A673 (cell line): ENCODE measurements at regions not wholly inside any gene's neighbourhood (a gene's known extent, or its start where the extent isn't known, plus 50 kb on each side); places are given as distances from the start of the nearest gene placed in this dataset.

Experiments
- BruUV-seq: library from RNA; stranded (reverse); fragments of 400-500 nt; replicated peaks from 2 replicates; lab custom pipeline; 2021; lab: Mats Ljungman, UMichigan
- CTCF ChIA-PET: fragments of 300-600 bp; sonication (Branson Sonifier 250); formaldehyde crosslinking; loops from one replicate; lab custom pipeline; 2022; ENCODE audit warnings: antibody characterized with exemption; lab: Charles Lee
- POLR2A ChIA-PET: fragments of 300-600 bp; sonication (Branson Sonifier 250); formaldehyde crosslinking; loops from one replicate; lab custom pipeline; 2022; ENCODE audit warnings: antibody characterized with exemption; ENCODE audit not compliant: low non-redundant PET; lab: Charles Lee
- DNase-seq: peaks from one replicate; pipeline ENCODE4 v3.0.0-alpha.2; 2015; ENCODE audit warnings: low spot score
- H3K27ac ChIP-seq: fragments of 200-600 bp; sonication (generic); 2 replicates; pipeline ENCODE4 v1.5.1; 2016; ENCODE audit warnings: mixed run types, low read depth, mild to moderate bottlenecking, mixed read lengths, antibody characterized with exemption, low read length; ENCODE audit not compliant: poor library complexity, severe bottlenecking
- H3K27me3 ChIP-seq: fragments of 200-600 bp; sonication (generic); replicated peaks from 2 replicates; pipeline ENCODE4 v1.6.1; 2017; ENCODE audit warnings: mixed run types, low read depth, mild to moderate bottlenecking, mixed read lengths, antibody characterized with exemption, low read length; ENCODE audit not compliant: insufficient read depth, poor library complexity
- H3K36me3 ChIP-seq: fragments of 200-600 bp; sonication (generic); 2 replicates; pipeline ENCODE4 v1.6.1; 2016; ENCODE audit warnings: mixed run types, mild to moderate bottlenecking, mixed read lengths, antibody characterized with exemption, low read length; ENCODE audit not compliant: insufficient read depth, poor library complexity, severe bottlenecking
- H3K4me1 ChIP-seq: fragments of 200-600 bp; sonication (generic); 2 replicates; pipeline ENCODE4 v1.6.1; 2017; ENCODE audit warnings: mixed run types, mild to moderate bottlenecking, mixed read lengths, antibody characterized with exemption, low read length; ENCODE audit not compliant: insufficient read depth, poor library complexity, severe bottlenecking
- H3K4me3 ChIP-seq: fragments of 200-600 bp; sonication (generic); 2 replicates; pipeline ENCODE4 v1.5.1; 2016; ENCODE audit warnings: low read depth, mixed run types, mild to moderate bottlenecking, mixed read lengths, low read length; ENCODE audit not compliant: poor library complexity, severe bottlenecking
- H3K9me3 ChIP-seq: fragments of 200-600 bp; sonication (generic); 2 replicates; pipeline ENCODE4 v1.6.1; 2016; ENCODE audit warnings: mixed run types, low read depth, mild to moderate bottlenecking, mixed read lengths, antibody characterized with exemption, low read length; ENCODE audit not compliant: poor library complexity, severe bottlenecking
- EZH2 ChIP-seq: fragments of 200-600 bp; sonication (generic); IDR thresholded peaks from 2 replicates; pipeline ENCODE4 v1.6.1; 2017; ENCODE audit warnings: borderline replicate concordance, low read depth, mild to moderate bottlenecking, mixed read lengths, antibody characterized with exemption, low read length; ENCODE audit not compliant: poor library complexity, severe bottlenecking
- intact Hi-C: fragments of 100-400 bp; cut with micrococcal nuclease; formaldehyde crosslinking; loops from one replicate; pipeline ENCODE4 v1.10.0; 2022; ENCODE audit not compliant: unreplicated experiment
- TF ChIP-seq, protein P1 (sequence below): fragments of 300-800, 200-600 bp; sonication (generic); conservative IDR thresholded peaks from 2 replicates; pipeline ENCODE4 v1.5.1; 2017; ENCODE audit warnings: low read depth, mild to moderate bottlenecking, antibody characterized with exemption, low read length, moderate library complexity, mixed read lengths

DNA sequence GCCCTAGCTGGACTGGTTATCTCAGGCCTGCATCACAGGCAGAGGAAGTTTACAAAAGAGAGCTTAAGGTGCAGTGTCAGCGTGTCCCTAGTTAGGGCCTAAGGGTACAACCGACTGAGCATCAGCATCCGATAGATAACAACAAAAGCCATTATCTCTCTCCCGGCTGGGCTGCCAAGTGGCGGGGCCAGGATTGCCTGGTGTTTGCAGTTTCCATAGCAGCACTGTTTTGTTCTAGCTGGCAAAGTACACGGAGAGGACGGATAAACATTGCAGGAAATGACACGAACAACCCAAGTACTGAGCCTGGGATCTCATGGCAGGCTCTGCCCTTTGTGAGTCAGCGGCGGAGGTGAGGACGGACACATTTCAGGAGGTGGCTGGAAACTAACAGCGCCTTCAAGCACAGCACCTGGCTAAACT lies 104.7 kb upstream of the NOCT start:
- no TSS peak for BruUV-seq
- Histone ChIP-seq H3K4me1 (no peaks in the 10 kb centered on the region), H3K9me3 (no peaks in the 10 kb centered on the region), H3K27me3 (no peaks in the 10 kb centered on the region), H3K4me3 (no peak overlapping the region), H3K27ac (no peak overlapping the region), H3K36me3 (no peaks in the 10 kb centered on the region)
- no peak for TF ChIP-seq EZH2
- TF ChIP-seq, protein P1, sequence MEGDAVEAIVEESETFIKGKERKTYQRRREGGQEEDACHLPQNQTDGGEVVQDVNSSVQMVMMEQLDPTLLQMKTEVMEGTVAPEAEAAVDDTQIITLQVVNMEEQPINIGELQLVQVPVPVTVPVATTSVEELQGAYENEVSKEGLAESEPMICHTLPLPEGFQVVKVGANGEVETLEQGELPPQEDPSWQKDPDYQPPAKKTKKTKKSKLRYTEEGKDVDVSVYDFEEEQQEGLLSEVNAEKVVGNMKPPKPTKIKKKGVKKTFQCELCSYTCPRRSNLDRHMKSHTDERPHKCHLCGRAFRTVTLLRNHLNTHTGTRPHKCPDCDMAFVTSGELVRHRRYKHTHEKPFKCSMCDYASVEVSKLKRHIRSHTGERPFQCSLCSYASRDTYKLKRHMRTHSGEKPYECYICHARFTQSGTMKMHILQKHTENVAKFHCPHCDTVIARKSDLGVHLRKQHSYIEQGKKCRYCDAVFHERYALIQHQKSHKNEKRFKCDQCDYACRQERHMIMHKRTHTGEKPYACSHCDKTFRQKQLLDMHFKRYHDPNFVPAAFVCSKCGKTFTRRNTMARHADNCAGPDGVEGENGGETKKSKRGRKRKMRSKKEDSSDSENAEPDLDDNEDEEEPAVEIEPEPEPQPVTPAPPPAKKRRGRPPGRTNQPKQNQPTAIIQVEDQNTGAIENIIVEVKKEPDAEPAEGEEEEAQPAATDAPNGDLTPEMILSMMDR, result no peak
- CTCF ChIA-PET, result no interaction called here
- DNase-seq, result no peak
- POLR2A ChIA-PET, result no interaction called here
- intact Hi-C loops, result no loop called here

DNA sequence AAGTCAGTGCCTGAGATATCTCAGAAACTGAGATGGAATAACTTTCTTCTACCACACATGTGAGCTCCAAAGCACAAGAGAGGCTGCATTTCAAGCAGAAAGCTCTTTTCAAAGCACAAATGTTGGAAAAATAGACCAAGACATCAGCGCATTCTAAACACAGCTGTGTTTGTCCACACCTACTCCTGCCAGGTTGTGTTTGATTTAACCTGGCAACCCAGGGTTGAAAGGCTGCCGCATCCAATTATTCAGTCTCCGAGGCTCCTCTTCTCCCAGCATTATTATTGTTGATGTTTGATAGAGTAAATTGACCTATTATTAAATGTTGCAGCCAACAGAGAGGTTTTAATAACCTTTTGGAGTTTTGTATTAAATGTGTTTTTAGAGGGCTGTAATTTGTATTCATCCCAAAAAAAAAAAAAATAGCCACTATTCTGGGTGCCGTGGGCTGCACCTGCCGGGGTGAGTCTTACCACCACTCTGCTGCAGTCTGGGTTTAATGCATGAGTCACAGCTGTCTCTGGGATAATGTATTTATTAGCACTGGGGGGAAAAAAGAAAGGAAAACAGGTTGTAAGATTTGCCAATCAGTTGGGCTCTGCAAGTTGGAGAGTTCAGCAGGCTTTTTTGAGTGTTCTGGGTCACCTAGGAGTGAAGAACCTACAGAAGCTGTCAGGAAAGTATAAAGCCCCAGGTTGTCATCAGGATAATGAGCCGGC lies 105.2 kb upstream of the NOCT start:
- ChIA-PET CTCF (no interaction called here), POLR2A (no interaction called here)
- BruUV-seq, result no TSS peak
- no peak for TF ChIP-seq EZH2
- TF ChIP-seq, protein P1, result no peak
- Histone ChIP-seq H3K36me3 (no peaks in the 10 kb centered on the region), H3K4me1 (no peaks in the 10 kb centered on the region), H3K27ac (no peak overlapping the region), H3K4me3 (no peak overlapping the region), H3K27me3 (no peaks in the 10 kb centered on the region), H3K9me3 (no peaks in the 10 kb centered on the region)
- intact Hi-C loops, result no loop called here
- no peak for DNase-seq

DNA sequence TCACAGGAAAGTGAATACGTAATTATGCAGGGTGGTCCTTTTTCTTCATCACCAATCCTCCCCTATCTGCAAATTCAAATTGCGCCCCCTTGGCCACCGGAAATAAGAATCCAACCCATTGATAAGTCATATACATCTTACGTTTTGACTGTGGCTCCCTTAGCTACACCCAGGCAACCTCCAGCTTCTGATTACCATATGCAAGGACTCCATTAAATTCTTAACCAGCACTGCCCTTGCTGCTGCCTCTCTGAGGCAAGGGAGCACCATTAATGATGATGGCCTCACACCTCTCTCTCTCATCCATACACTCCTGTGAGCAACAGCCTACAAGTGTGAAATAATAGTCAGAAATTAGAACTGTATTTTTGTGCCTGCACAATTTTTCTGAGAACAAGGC lies 106.0 kb upstream of the NOCT start:
- Histone ChIP-seq H3K27ac (no peak overlapping the region), H3K36me3 (no peaks in the 10 kb centered on the region), H3K27me3 (no peaks in the 10 kb centered on the region), H3K4me3 (no peak overlapping the region), H3K9me3 (no peaks in the 10 kb centered on the region), H3K4me1 (no peaks in the 10 kb centered on the region)
- intact Hi-C loops, result no loop called here
- no peak for DNase-seq
- TF ChIP-seq, protein P1, result no peak
- no peak for TF ChIP-seq EZH2
- CTCF ChIA-PET, result no interaction called here
- BruUV-seq, result no TSS peak
- POLR2A ChIA-PET, result no interaction called here
